ENCODE measurements at regions not wholly inside any gene's neighbourhood (a gene's known extent, or its start where the extent isn't known, plus 50 kb on each side); places are given as distances from the start of the nearest gene placed in this dataset.

DNA sequence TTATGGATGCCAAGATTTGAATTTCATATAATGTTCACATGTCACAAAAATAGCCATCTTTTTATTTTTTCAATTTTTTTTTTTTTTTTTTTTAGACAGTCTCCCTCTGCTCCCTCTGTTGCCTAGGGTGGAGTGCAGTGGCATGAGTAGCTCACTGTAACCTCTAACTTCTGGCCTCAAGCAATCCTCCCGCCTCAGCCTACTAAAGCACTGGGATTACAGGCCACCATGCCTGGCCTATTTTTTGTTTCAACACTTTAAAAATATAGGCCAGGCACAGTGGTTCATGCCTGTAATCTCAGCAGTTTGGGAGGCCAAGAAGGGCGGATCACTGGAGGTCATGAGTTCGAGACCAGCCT is 246.3 kb downstream of the SKIDA1 start:
- H3K4me3 ChIP-seq: no peak overlapping the region
- TF ChIP-seq, protein P1, sequence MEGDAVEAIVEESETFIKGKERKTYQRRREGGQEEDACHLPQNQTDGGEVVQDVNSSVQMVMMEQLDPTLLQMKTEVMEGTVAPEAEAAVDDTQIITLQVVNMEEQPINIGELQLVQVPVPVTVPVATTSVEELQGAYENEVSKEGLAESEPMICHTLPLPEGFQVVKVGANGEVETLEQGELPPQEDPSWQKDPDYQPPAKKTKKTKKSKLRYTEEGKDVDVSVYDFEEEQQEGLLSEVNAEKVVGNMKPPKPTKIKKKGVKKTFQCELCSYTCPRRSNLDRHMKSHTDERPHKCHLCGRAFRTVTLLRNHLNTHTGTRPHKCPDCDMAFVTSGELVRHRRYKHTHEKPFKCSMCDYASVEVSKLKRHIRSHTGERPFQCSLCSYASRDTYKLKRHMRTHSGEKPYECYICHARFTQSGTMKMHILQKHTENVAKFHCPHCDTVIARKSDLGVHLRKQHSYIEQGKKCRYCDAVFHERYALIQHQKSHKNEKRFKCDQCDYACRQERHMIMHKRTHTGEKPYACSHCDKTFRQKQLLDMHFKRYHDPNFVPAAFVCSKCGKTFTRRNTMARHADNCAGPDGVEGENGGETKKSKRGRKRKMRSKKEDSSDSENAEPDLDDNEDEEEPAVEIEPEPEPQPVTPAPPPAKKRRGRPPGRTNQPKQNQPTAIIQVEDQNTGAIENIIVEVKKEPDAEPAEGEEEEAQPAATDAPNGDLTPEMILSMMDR (IDR thresholded peaks at IDR 0.05): no peak
- ATAC-seq: no peak
- H3K9me3 ChIP-seq: no peaks in the 10 kb centered on the region
- H3K36me3 ChIP-seq: no peaks in the 10 kb centered on the region
- H3K4me1 ChIP-seq: no peaks in the 10 kb centered on the region
- intact Hi-C loops (cut with DNase I): no loop called here
- H3K27me3 ChIP-seq (ENCODE audit: low read depth): no peaks in the 10 kb centered on the region
- H3K27ac ChIP-seq: no peak overlapping the region
- no peak for DNase-seq

GRCh38 chr10:21278491-21279216 is 246.8 kb downstream of the SKIDA1 start:
- no peak overlapping the region for H3K27ac ChIP-seq
- no peaks in the 10 kb centered on the region for H3K36me3 ChIP-seq
- H3K27me3 ChIP-seq (ENCODE audit: low read depth): no peaks in the 10 kb centered on the region
- intact Hi-C loops (cut with DNase I): no loop called here
- ATAC-seq (peak; percentile 95 to 96), DNase-seq (peak; percentile 94)
- H3K4me1 ChIP-seq: no peaks in the 10 kb centered on the region
- TF ChIP-seq, protein P1 (IDR thresholded peaks at IDR 0.05): peak; percentile 88
- no peaks in the 10 kb centered on the region for H3K9me3 ChIP-seq
- H3K4me3 ChIP-seq: no peak overlapping the region

GRCh38 chr10:21273400-21273968 is 252.0 kb downstream of the SKIDA1 start:
- H3K27ac ChIP-seq: no peak overlapping the region
- intact Hi-C loops (cut with DNase I): no loop called here
- DNase-seq (no peak), ATAC-seq (peak in 1 of 2 donors; percentile 52)
- H3K4me1 ChIP-seq: no peaks in the 10 kb centered on the region
- no peaks in the 10 kb centered on the region for H3K27me3 ChIP-seq (ENCODE audit: low read depth)
- H3K36me3 ChIP-seq: no peaks in the 10 kb centered on the region
- H3K9me3 ChIP-seq: no peaks in the 10 kb centered on the region
- H3K4me3 ChIP-seq: no peak overlapping the region
- TF ChIP-seq, protein P1 (IDR thresholded peaks at IDR 0.05): no peak

DNA sequence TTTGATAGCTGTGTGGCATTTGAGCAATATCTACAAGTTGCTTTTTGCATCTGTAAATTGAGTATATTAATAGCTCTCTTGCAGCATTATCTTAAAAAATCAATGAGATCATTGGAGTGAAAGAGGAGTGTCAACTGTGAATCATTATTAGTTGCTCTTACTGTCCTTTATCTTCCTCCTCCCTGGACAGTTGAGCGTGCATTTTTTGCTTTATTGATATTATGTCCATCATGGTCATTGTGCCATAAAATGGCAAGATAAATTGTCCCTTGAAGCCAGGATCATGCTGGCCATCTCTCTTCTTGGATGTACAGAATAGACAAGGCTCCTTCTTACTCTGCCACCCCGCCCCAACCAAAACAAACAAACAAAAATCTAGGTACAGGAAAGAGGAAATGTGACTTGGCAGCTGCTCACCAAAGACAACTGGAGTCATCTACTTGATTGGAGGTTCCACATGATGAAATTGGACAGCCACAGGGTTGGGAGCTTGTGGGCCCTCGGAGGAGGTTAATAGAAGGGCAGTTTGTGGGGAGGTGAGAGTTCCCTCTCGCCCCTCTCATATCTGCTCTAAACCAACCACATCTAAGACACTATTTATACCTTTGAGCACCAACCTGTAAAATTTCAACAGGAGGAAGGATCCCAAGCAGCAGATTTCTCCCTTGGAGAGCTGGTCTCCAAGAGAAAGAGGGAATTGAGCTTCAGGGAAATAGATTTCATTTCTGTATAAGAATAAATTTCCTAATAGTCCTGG is 252.7 kb downstream of the SKIDA1 start:
- intact Hi-C loops (cut with DNase I): no loop called here
- no peak for ATAC-seq

DNA sequence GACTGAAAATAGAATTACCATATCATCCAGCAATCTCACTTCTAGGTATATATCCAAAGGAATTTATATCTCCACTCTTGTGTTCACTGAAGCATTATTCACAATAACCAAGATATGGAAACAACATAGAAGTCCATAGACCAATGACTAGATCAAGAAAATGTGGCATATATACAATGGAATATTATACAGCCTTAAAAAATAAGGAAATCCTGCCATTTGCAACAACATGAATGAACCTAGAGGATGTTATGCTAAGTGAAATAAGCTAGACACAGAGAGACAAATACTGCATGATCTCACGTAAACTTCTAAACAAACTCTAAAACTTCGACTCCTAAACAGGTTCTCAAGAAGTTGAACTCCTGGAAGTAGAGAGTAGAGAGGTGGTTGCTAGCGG is 254.5 kb downstream of the SKIDA1 start:
- ATAC-seq: no peak
- TF ChIP-seq, protein P1 (IDR thresholded peaks at IDR 0.05): no peak
- no peak overlapping the region for H3K27ac ChIP-seq
- H3K9me3 ChIP-seq: no peaks in the 10 kb centered on the region
- H3K4me1 ChIP-seq: no peaks in the 10 kb centered on the region
- no peak overlapping the region for H3K4me3 ChIP-seq
- DNase-seq: no peak
- intact Hi-C loops (cut with DNase I): no loop called here
- no peaks in the 10 kb centered on the region for H3K36me3 ChIP-seq
- H3K27me3 ChIP-seq (ENCODE audit: low read depth): no peaks in the 10 kb centered on the region

More for the DNA sequence above, 252.7 kb downstream of the SKIDA1 start:
- H3K4me3 ChIP-seq: no peak overlapping the region
- H3K4me1 ChIP-seq: no peaks in the 10 kb centered on the region
- H3K27ac ChIP-seq: no peak overlapping the region
- no peaks in the 10 kb centered on the region for H3K27me3 ChIP-seq (ENCODE audit: low read depth)
- no peaks in the 10 kb centered on the region for H3K36me3 ChIP-seq
- TF ChIP-seq, protein P1 (IDR thresholded peaks at IDR 0.05): no peak
- DNase-seq: no peak
- no peaks in the 10 kb centered on the region for H3K9me3 ChIP-seq

Data from lower lobe of right lung (tissue), 2 donors.